Esophagus squamous epithelium (tissue), 5 donors: ENCODE measurements at regions not wholly inside any gene's neighbourhood (a gene's known extent, or its start where the extent isn't known, plus 50 kb on each side); places are given as distances from the start of the nearest gene placed in this dataset.

Source experiments
- DNase-seq: peaks from one replicate; lab custom pipeline; 2025; lab: John Stamatoyannopoulos, UW
- H3K27ac ChIP-seq, 4 donors: fragments of 200-600 bp; sonication (generic); one replicate each; pipeline ENCODE4 v1.5.1; 2016 to 2019; ENCODE audit warnings: mild to moderate bottlenecking in 1 of 4
- H3K27me3 ChIP-seq, 4 donors: fragments of 200-600 bp; sonication (generic); 1 replicate in 3 of 4; 2 replicates in 1 of 4; pipeline versions ENCODE4 v1.5.1 to v1.6.0; 2017 to 2021; ENCODE audit warnings: antibody characterized with exemption in 1 of 4
- H3K36me3 ChIP-seq, 3 donors: fragments of 200-600 bp; sonication (generic); one replicate each; pipeline ENCODE4 v1.5.1; 2016 to 2019
- H3K4me1 ChIP-seq, 3 donors: fragments of 200-600 bp; sonication (generic); one replicate each; pipeline ENCODE4 v1.5.1; 2017 to 2019
- H3K4me3 ChIP-seq, 4 donors: fragments of 200-600 bp; sonication (generic); 1 replicate in 3 of 4; 2 replicates in 1 of 4; pipeline ENCODE4 v1.5.1; 2016 to 2019; ENCODE audit warnings: mild to moderate bottlenecking in 2 of 4, moderate library complexity in 1 of 4
- H3K9me3 ChIP-seq, 3 donors: fragments of 200-600 bp; sonication (generic); one replicate each; pipeline ENCODE4 v1.5.1; 2016 to 2019
- CTCF ChIP-seq, 6 experiments: fragments of 450-650 bp in 4 of 6; fragments of 200-600 bp in 2 of 6; sonication (generic) in 2 of 6; IDR thresholded peaks; one replicate each; pipeline ENCODE4 v1.5.1; 2016 to 2019; ENCODE audit warnings: antibody characterized with exemption in 6 of 6, mild to moderate bottlenecking in 4 of 6, moderate library complexity in 4 of 6
- POLR2A ChIP-seq, 4 donors: fragments of 450-650 bp; IDR thresholded peaks; one replicate each; pipeline ENCODE4 v1.6.1; 2017; ENCODE audit warnings: antibody characterized with exemption in 4 of 4, mild to moderate bottlenecking in 4 of 4, moderate library complexity in 3 of 4
- WGBS, 2 donors: methylation state at CpG; one replicate each; pipeline ENCODE4 v1.1.5; 2018; 5-methylcytosine and 5-hydroxymethylcytosine counted together
- intact Hi-C: fragments of 100-400 bp; cut with DNase I; formaldehyde crosslinking; loops from one replicate; pipeline ENCODE4 v1.15.0; 2022
- donor health status: DM: yes; HTN: yes; CAD: no.

DNA sequence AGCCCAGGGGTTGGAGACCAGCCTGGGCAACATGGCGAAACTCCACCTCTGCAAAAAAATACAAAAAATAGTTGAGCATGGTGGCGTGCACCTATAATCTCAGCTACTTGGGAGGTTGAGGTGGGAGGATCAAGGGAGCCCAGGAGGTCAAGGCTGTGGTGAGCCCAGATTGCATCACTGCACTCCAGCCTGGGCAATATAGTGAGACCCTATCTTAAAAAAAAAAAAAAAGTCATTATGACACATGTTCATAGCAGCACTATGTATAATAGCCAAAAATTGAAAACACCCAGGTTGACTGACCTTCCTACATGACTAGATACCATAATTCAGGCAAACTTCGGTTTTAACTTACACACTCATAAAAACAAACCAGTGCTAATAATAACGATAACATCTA, 90.8 kb upstream of the RBPJ start:
- H3K36me3 ChIP-seq = no peaks in the 10 kb centered on the region
- H3K27ac ChIP-seq = no peak overlapping the region
- no peaks in the 10 kb centered on the region for H3K9me3 ChIP-seq
- 86 to 95% methylated on average over 4 of the region's 4 CpGs for WGBS, 2 donors
- H3K4me3 ChIP-seq = no peak overlapping the region
- TF ChIP-seq POLR2A (IDR thresholded peaks at IDR 0.05) (no peak), CTCF (IDR thresholded peaks at IDR 0.05) (no peak)
- H3K27me3 ChIP-seq = no peaks in the 10 kb centered on the region
- intact Hi-C loops = no loop called here
- H3K4me1 ChIP-seq = peaks cover 0 to 3% (median 0%) of the 10 kb centered on the region in 3 donors
- no peak for DNase-seq

- DNase-seq = no peak
- Histone ChIP-seq H3K36me3 (no peaks in the 10 kb centered on the region), H3K27ac (no peak overlapping the region), H3K4me1 (peaks cover 0 to 22% (median 0%) of the 10 kb centered on the region in 3 donors), H3K4me3 (no peak overlapping the region), H3K9me3 (no peaks in the 10 kb centered on the region), H3K27me3 (no peaks in the 10 kb centered on the region)
- no peak for TF ChIP-seq CTCF (IDR thresholded peaks at IDR 0.05)
- no peak for TF ChIP-seq POLR2A (IDR thresholded peaks at IDR 0.05)
- WGBS, 2 donors = 70 to 81% methylated on average over 5 of the region's 5 CpGs
- intact Hi-C loops = no loop called here
These were observed 87.5 kb upstream of the RBPJ start for GRCh38 chr4:26233350-26233749.

DNA sequence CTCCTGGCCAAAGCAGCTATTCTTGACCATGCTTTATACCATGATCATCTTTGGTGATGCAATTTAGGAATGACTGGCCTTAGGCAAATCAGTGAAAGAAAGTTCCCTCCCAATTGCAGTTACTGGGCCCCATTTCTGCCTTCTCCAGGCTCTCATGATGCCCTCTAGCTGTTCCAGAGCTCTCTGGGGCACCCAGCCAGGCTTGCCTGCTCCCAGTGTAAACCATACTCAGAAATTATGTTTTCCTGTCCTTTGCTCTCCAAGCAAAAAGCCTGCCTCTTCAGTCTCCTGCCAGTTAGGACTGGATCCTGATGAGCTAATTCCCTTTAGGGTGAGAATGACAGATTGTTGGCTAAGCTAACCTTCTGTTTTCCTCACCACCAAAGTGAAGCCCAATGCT, 85.3 kb upstream of the RBPJ start:
- TF ChIP-seq POLR2A (IDR thresholded peaks at IDR 0.05) (no peak), CTCF (IDR thresholded peaks at IDR 0.05) (peak in 1 of 6 experiments; percentile 7)
- peak overlapping the region; percentile 25 to 72 (median 55) for H3K27ac ChIP-seq
- H3K36me3 ChIP-seq = no peaks in the 10 kb centered on the region
- no peaks in the 10 kb centered on the region for H3K27me3 ChIP-seq
- intact Hi-C loops = no loop called here
- peaks cover 5 to 35% (median 11%) of the 10 kb centered on the region in 3 donors for H3K4me1 ChIP-seq
- DNase-seq = peak; percentile 2
- no peaks in the 10 kb centered on the region for H3K9me3 ChIP-seq
- no peak overlapping the region for H3K4me3 ChIP-seq

- Histone ChIP-seq H3K4me1 (peaks cover 5 to 35% (median 11%) of the 10 kb centered on the region in 3 donors), H3K4me3 (no peak overlapping the region), H3K27ac (peak overlapping the region in 2 of 4 donors; percentile 60 to 63), H3K9me3 (no peaks in the 10 kb centered on the region), H3K27me3 (no peaks in the 10 kb centered on the region), H3K36me3 (no peaks in the 10 kb centered on the region)
- 85 to 89% methylated on average over 5 of the region's 5 CpGs for WGBS, 2 donors
- no peak for TF ChIP-seq CTCF (IDR thresholded peaks at IDR 0.05)
- TF ChIP-seq POLR2A (IDR thresholded peaks at IDR 0.05) = no peak
- intact Hi-C loops = no loop called here
- DNase-seq = no peak
These were observed 82.9 kb upstream of the RBPJ start for GRCh38 chr4:26237916-26238315.

- Histone ChIP-seq H3K27me3 (no peaks in the 10 kb centered on the region), H3K4me3 (no peak overlapping the region), H3K27ac (peak overlapping the region in 3 of 4 donors; percentile 60 to 77 (median 63)), H3K4me1 (peaks cover 5 to 35% (median 11%) of the 10 kb centered on the region in 3 donors), H3K9me3 (no peaks in the 10 kb centered on the region), H3K36me3 (no peaks in the 10 kb centered on the region)
- TF ChIP-seq CTCF (IDR thresholded peaks at IDR 0.05) = no peak
- TF ChIP-seq POLR2A (IDR thresholded peaks at IDR 0.05) = no peak
- WGBS, 2 donors = 40 to 43% methylated on average over 1 to 3 of the region's 4 CpGs
- DNase-seq = no peak
- intact Hi-C loops = no loop called here
These were observed 82.4 kb upstream of the RBPJ start for GRCh38 chr4:26238426-26238777.
